NCI-H1436 treated with DMSO at 0.1 percent for 48 hours (cell line): ENCODE measurements at regions not wholly inside any gene's neighbourhood (a gene's known extent, or its start where the extent isn't known, plus 50 kb on each side); places are given as distances from the start of the nearest gene placed in this dataset.
"Not testable (repeated sequence)": the region's sequence is repeated elsewhere in the genome, so short reads cannot be mapped to it uniquely, and the experiment has no call there.

Source experiments
- DNase-seq: peaks from one replicate; lab custom pipeline; 2025; lab: John Stamatoyannopoulos, UW

DNA sequence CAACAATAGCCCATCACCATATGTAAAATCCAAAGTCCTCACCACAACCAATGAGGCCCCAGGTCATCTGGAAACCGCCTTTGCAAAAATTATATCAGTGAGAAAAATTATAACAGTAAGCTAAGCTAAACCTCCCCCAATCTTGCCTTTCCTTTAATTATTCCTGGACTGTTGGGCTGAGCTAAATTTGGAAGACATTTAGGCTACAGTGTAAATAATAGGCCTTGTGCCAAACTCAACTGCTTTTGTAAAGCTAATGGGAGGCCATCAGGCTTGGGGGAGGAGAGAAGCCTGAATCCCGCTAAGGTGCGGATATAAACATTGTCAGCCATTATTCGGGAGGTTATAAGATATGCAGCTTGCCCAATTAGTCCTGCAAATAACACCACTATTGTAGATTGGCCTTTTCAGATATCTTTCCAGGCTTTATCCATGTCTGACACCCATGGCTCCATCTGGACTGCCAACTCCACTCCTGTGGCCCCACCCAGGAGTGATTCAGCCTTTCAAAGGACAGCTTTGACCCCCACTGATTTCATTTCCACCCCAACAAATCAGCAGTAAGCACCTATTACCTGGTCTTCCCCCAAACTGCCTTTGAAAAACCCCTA, 53.0 kb upstream of the CA12 start:
- no peak for DNase-seq

DNA sequence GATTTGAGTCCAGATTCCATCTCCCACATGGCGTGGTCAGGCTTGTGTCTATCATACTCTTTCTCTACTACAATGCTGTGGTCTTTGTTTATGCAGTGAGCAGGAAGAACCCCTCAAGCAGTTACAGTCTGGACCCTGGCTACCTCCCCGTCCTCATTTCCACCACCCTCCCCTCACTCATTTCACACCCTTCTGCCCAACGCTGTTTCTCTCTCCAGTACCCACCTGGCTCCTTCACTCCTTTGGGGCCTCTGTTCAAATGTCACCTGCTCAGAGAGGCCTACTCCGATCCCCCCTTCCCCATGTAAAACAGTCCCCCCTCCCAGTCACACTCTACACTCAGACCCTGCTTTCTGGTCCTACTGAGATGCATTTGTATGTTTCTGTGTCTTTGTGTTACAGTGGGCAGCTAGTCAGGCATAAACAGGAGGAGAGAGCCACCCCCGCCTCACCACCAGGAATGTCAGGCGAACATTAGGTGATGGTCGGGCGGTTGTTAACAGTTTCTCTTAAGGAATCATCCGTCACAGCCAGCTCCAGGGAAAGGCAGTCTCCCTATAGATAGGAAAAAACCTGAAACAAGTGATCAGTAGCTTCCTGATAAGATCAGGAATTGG, 53.7 kb upstream of the CA12 start:
- no peak for DNase-seq

DNA sequence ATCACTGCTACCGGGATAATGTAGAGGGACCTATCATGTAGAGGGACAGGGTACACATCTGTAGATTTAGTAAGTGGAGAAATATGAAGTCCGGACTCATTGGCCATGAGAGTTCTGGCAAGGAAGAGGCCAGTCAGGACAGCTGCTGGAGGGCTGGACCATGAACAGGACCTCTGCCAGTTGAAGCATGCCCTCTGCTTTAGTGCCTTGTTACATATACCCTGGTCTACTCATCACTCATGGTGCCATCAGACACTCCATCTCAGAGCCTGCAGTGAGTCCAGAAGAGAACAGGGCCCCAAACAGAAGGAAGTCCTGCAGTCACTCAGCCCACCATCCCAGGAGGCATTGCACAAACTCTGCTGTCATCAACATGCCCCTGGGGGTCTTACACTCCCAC, 54.7 kb upstream of the CA12 start:
- no peak for DNase-seq

DNA sequence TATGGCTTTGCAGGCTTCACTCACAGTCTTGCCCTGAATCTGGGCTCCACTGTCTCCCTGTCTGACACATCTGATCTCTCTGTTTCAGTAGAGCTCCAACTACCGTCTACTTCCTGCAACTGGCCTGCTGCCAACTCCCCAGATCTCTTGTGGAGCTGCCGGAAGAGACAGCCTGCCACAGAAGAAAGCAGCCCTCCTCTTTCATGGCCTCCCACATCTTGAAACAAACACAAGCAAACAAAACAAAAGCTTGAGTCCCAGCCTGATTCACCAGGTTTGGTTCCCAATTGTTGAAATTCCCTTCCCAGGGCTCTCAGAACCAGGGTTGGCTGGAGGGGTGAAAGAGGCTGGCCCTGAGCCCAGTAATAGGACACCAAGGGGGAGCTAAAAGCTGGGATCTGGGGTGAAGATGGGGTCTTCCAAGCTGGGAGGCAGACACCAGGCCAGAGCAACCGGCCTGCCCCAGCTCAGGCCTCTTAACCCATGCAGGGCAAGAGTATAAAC, 55.3 kb upstream of the CA12 start:
- peak; percentile 44 for DNase-seq

DNA sequence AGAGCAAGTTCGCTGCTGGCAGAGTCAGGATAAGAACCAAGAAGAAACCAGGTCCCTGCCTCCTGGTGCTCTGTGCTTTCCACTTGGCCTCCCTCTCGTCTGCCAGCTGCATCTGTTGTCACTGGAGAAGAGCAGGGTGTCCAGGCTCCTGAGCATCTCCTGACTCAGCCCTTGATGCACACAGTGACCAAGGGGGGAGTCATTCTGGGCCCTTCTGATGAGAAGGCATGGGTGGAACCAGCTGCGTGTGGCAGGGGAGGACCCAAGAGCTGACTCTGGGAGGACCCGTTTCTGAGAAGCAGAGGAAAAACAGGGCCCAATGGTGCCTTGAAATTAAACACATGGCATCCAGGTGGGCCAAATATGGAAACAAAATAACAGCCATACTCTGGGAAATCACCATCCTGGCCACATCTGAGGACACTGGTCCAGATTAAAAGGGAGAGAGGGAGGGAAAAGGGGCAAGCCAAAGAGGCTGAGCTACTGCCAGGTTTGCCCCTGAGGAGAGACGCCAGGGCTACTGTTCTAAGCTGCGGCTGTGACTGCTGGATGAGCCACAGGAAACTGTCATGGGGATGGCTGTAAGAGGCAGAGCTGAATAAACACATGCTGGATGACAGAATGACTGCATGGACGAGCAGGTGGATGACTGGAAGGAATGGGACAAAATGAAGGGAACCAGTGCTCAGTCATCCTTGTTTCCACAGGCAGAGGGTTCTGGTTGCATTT, 58.1 kb upstream of the CA12 start:
- DNase-seq = no peak

DNA sequence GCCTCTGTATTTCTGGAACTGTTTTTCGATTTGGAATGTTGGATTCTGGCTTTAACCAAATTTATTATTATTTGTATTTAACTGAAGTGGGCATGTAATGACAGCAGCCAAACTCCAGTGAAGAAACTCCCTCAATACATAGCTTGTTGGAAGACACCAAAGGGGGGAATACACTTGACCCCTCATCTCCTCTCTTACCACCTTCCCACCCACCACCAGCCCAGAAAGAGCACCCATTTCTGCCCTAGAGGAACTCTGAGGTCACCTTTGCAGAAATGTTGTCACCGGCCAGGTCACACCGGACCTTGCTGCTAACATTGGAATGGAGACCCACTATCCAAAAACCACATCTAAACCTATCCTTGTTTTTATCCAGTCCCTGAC, 58.6 kb upstream of the CA12 start:
- no peak for DNase-seq

DNA sequence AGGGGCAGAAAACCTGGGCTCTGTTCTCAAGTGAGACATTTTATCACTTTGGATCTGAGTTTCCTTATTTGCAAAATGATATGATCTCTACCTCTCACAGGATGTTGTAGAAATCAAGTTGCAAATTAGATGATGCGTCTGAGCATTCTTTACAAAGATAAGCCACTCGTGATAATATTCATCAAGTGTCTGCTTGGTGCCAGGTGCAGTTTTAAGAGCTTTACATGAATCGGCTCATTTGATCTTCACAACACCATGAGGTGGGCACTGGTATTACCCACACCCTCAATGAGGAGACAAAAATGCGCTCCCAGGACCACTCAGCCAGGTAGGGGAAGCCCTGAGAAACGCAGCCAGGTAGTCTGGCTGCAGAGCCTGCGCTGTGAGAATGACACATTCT, 59.1 kb upstream of the CA12 start:
- DNase-seq = no peak

DNA sequence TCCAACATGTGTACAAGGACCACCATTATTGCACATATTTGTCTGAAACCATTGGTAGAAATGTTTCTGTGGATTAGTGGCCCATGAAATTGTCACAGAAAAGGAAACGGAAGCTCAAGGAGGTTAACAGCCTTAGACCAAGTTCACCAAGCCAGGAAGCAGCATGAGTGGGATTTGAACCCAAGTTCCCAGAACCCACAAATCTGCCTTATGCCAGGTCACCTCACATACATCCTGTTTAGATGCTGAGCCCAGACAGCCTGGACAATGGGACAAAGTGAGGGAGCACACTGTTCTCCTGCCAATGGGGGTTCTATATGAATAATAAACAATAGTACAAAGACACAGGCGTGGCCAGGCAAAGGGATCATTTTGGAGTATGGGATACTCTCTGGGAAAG, 59.6 kb upstream of the CA12 start:
- DNase-seq = no peak

DNA sequence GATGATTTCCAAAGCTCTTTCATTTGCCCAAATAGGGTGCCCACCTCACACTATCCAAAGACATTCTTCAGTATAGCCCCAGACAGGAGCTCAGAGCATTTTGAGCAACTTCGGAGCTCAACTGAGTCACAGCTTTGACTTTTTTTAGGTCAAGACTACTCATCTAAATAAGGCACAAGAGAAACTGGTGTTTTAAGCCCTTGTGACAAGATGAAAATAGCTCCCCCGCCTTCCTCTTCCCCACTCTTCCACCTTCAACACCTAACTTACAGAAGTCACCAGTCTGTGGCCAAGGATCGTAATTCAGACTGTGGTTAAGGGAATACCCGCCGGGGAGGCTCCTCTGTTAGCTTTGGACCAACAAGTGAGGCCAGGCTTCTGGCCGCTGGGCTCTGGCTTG, 60.4 kb upstream of the CA12 start:
- DNase-seq = no peak

DNA sequence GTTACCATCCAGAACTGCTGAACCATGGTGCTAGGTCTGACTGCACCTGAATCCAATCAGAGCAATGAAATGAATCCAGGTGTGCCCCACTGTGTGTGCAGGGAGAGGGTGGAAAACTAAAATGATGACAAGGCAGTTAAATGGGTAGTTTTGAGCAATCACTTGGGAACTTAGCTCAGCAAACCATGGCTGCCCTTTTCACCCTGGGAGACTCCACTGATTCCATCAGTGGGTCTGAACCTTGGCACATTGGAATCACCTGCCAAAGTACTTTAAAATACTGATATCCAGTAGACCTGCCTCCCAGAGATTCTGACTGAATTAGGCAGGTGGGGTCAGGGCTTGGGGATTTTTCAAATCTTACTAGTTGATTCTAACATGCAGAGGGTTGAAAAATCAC, 59.8 kb upstream of the USP3 start:
- no peak for DNase-seq

DNA sequence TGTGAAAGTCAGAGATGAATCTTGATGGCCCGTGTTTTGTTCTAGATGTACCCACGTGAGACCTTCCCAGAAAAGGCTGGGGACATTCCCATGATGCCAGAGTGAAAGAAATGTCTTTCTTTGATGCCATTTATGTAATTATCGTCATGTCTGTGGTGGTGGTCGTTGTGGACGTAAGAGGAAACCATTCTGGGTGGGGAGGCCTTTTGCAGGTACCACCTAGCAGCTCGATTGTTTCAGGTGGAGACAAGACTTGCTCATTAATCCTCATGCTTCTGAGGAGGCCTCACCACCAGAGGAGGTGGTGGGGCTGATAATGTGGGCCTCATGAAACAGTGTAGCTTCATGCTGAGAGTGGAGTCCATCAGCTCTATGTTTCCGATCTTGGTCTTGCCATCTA, 58.1 kb upstream of the USP3 start:
- DNase-seq = no peak

DNA sequence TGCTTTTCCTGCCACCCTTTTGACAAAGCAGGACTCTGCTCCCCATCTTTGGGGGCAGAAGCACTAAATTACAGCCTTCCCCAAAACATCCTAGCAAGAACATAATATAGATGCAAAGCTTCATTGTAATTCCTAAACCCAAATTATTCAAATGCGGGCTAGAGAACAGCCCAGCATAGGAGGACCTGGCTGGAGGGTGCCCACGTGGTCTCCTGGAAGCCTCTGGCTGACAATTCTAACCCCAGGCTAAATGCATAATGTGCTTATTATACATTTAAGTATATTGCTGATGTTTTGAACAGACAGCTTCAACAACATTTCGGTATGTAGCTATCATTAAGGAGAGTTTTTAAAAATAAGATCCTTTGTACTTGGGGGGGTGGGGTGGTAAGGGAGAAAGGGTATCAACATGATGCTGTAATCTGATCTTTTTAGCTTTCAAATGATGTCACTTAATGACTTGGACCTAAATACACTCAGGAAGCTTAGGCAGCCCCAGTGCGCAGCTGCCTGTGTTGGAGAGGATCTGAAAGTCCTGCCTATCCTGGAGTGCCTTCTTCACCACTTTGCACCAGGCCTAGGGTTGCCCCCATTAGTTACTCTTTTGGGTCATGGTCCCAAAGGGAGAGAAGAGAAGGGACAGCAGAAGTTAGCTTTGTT, 57.2 kb upstream of the USP3 start:
- DNase-seq = peak; percentile 78

DNA sequence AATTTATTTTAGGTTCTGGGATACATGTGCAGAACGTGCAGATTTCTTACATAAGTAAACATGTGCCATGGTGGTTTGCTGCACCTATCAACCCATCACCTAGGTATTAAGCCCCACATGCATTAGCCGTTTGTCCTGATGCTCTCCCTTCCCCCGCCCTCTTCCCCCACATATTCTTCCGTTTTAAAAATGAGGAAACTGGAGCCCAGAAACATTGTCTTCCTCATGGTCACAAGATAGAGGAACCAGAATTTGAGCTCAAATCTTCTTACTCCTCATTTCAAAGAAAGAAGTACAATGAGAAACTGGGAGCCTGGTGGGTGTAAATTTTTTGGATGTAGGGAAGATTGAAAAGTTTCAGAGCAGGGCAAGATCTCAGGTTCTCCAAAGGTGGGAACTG, 56.1 kb upstream of the USP3 start:
- DNase-seq = no peak

DNA sequence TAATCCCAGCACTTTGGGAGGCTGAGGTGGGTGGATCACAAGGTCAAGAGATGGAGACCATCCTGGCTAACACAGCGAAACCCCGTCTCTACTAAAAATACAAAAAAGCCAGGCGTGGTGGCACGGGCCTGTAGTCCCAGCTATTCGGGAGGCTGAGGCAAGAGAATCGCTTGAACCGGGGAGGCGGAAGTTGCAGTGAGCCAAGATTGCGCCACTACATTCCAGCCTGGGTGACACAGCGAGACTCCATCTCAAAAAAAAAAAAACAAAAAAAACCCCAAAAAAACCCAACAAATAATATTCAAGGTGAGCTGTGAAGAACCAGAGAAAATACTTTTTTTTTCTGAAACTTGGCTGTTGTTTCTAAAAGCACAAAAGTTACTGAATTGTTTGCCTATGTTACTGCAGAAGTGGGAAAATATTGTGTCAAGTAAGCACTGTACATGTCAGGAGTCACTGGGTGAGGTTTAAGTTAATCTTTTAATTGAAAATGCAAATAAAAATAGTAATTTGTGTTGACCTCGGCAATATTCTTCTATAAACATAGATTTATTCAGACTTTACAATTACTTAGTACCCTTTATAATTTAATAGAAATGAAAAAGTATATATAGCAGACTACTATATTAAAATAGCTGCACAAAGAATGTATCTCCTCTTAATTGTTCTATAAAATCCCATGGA, 55.4 kb upstream of the USP3 start:
- not testable (repeated sequence) for DNase-seq

DNA sequence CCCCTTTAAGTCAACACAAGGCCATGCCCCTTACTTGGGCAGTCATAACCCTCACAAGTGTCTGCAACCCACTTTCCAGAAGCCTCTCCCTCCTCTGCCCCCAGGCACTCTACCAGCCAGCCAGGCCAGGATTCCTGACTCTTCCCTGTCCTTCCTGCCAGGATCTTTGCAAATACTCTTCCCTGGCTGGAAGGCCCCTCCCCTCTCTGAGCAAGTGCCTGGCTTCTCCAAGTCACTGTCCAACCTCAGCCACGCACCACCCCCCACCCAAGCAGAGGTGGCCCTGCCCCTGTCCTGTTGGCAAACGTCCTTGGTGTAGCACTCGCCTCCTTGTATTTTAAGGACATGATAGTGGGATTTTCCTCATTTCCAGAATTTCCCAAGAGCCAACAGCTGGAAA, 54.7 kb upstream of the USP3 start:
- DNase-seq = no peak

DNA sequence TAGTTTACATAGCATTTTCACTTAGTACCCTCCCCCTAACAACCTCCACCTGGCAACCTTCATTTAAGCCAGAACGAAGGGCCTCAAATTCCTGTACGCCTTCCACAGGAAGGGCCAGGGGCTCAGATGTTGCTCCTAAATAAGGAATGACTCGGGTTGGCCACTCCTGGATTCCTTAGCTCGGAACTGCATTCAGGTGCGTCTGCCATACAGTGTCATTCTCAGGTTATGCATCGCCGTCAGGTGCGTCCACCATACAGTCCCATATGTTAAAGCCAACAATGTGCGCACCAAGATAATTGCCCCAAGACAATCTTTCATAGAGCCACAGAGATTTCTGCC, 53.5 kb upstream of the USP3 start:
- DNase-seq = no peak

DNA sequence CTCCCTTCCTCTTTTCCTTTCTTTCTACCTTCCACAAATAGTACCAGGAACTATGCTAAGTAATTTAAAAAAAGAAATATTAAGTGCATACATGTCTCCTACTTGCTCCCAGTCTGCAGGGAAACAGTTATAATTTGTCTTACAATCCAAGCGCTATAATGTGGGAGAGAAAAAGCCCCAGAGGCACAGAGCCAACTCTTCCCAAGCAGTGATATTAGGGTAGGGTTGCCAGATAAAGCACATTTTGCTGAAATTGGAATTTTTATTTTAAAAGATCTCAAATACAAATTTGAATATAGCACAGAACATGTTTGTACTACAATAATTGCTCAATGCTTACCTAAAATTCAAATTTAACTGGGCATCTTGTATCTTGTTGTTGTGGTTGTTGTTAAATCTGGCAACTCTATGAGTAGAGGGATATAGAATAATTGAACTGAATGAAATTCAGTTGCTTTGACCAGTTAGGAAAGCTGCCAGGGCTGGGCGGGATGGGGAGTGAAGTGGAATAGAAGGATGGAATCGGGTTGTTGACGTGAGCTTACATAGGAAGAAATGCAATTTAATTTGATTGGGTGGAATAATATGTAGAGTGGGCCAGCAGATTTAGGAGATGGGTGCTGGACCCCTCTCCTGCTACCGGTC, 52.6 kb upstream of the USP3 start:
- DNase-seq = no peak

DNA sequence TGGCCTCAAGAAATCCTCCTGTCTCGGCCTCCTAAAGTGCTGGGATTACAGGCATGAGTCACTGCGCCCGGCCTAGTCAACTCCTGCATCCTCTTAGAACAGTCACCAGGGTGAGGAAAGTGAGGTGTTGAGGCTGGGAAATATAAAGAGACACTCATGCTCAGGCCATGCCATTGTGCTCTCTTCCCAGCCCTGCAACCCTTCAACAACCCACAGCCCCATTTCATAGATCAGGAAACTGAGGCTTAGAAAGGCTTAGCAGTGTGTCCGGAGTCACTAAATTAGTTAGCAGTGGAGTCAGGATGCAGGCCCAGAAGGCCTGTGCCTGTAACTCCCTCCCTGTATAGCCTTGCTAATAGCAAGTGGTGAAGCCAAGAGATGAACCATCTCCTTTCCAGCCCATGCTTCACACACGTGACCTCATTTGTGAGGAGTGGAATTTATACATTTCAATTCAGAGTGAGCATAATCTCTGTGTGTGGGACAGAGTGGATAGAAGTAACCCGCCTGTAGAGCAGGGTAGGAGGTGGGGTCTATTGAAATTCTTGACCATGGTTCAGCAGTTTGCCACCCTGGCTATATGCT, 51.7 kb upstream of the USP3 start:
- no peak for DNase-seq

DNA sequence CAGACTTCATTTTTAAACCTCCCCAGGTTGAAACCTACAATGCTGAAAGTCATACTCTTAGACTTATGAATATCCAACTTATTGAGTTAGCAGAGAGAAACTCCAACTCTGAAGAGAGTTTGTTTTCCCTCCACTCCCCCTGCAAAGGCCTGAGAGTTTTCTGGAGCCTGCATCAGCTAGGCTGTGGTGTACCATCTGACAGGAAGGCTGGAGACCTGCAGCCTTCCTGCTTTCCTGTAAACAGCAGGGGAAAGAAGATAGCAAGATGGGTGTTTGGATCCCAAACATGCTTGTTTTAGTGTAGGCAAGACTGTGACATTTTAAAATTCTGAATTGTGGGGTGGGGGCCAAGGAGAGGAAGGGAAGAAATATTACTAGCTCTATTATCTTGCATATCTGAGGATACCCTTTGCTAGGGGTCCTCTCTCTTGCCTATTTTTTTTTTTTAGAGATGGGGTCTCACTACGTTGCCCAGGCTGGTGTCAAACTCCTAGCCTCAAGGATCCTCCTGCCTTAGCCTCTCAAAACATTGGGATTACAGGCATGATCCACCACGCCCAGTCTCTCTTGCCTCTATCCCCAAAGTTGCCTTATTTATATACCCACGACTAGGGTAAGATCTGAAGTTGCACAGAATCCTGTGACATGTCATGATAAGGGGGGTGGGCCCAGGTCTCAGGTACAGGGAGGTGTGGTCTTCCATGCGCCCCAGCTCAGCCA, 51.0 kb upstream of the USP3 start:
- DNase-seq = no peak

DNA sequence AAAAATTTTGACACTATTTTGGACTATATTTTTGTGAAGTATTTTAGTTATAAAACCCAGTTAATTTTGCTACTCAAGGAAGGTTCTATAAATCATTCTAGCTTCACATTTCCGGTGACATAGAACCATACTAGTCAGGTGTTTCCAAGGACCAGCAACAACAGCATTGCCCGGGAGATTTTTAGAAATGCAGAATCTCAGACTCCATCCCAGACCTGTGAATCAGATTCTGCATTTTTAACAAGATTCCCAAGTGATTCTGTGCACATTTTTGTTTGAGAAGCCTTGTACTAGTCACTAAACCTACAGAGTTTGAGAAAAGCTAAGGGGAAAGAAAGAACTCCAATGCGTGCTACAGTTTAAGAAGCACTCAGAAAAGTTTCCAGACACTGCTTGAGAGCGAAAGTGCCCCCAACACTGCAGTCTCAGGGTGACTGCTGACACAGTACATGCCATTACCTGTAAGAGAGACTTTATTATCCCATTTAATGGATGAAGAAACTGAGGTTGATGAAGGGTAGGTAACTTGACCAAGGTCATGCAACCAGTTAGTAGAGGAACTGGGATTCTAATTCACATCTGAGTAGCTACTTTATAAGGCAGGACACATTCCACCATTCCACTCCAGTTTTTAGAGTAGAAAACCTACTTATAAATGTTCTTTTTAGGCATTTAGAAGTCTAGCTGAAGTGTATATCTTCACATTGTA, 49.7 kb upstream of the USP3 start:
- no peak for DNase-seq
